Right lobe of liver (tissue), 6 donors: ENCODE measurements at regions not wholly inside any gene's neighbourhood (a gene's known extent, or its start where the extent isn't known, plus 50 kb on each side); places are given as distances from the start of the nearest gene placed in this dataset.

Source experiments
- ATAC-seq, 4 donors: fragments of 200-7000 bp; cut with Tn5 transposase; one replicate each; pipeline ENCODE4 v1.9.1; 2020; ENCODE audit warnings: mild to moderate bottlenecking in 4 of 4, moderate library complexity in 4 of 4
- DNase-seq, 3 donors: peaks; one replicate each; pipeline ENCODE4 v3.0.0-alpha.2; 2020
- H3K27ac ChIP-seq, 3 donors: fragments of 200-600 bp; one replicate each; pipeline ENCODE4 v1.8.0; 2022
- H3K27me3 ChIP-seq, 2 donors: fragments of 200-600 bp; one replicate each; pipeline ENCODE4 v1.8.0; 2022
- H3K36me3 ChIP-seq, 4 donors: fragments of 200-600 bp; sonication (generic) in 1 of 4; one replicate each; pipeline versions ENCODE4 v1.5.1 to v1.8.0; 2017 to 2022; ENCODE audit warnings: control low read depth in 1 of 4
- H3K4me1 ChIP-seq, 4 donors: fragments of 200-600 bp; sonication (generic) in 1 of 4; one replicate each; pipeline versions ENCODE4 v1.5.1 to v1.8.0; 2017 to 2022; ENCODE audit warnings: control low read depth in 1 of 4
- H3K4me3 ChIP-seq, 3 donors: fragments of 200-600 bp; one replicate each; pipeline ENCODE4 v1.8.0; 2022
- H3K9me3 ChIP-seq, 4 donors: fragments of 200-600 bp; sonication (generic) in 1 of 4; one replicate each; pipeline versions ENCODE4 v1.5.1 to v1.8.0; 2017 to 2022; ENCODE audit warnings: control low read depth in 1 of 4
- POLR2A ChIP-seq: fragments of 450-650 bp; IDR thresholded peaks from one replicate; pipeline ENCODE4 v1.6.1; 2017; ENCODE audit warnings: antibody characterized with exemption, mild to moderate bottlenecking
- WGBS: methylation state at CpG from one replicate; pipeline ENCODE4 v1.1.6; 2018; ENCODE audit warnings: low coverage, low lambda C conversion rate; ENCODE audit not compliant: insufficient coverage; ENCODE audit errors: missing lambda C conversion rate; 5-methylcytosine and 5-hydroxymethylcytosine counted together
- intact Hi-C, 2 donors: fragments of 100-400 bp; cut with DNase I; formaldehyde crosslinking; loops; one replicate each; pipeline versions ENCODE4 v1.11.2 to v1.14.1; 2022
- TF ChIP-seq, protein P1 (sequence below), 4 donors: fragments of 200-600 bp in 3 of 4; fragments of 450-650 bp in 1 of 4; IDR thresholded peaks; one replicate each; pipeline versions ENCODE4 v1.5.1 to v1.8.0; 2016 to 2022; ENCODE audit warnings: antibody characterized with exemption in 4 of 4, mild to moderate bottlenecking in 2 of 4
- donor health status: DM: no; HTN: yes; CAD: no.
- donor health status: DM: no; HTN: no; CAD: no.
- donor health status: DM: no; HTN: no; CAD: no.
- donor health status: DM: no; HTN: yes; CAD: no.
- donor health status: DM: no; HTN: yes; CAD: no.

DNA sequence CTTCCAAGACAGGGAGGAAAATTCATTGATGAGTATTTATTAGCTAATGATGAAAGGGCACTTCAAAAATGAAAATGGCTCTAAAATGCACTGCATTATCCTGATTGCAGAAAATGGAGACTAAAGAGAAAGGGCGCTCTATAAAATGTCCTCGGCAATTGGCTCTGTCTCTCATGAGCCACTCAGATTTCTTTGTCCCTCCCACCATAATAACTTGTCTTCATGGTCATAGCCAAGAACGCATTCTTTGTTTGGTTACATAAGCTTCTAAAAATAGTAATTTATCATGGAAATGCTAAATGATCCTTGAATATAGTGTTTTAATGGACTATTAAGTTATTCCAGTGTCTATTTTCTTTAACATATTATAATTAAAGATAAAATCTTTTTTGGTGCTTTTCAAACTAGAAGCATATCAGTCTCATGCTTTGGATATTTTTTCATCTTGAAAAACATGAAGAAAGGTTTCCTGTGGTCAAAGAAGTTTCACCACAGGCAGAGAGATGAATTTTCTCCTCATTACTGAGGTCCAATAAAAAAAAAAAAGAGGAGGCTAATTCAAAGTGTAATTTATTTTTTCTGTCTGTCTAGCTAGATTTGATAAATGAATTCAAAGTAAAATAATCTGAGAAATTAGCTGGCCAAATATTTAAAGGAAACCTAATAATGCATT is 238.1 kb upstream of the BLID start:
- Histone ChIP-seq H3K4me3 (no peak overlapping the region), H3K9me3 (no peaks in the 10 kb centered on the region)
- no peak for ATAC-seq

DNA sequence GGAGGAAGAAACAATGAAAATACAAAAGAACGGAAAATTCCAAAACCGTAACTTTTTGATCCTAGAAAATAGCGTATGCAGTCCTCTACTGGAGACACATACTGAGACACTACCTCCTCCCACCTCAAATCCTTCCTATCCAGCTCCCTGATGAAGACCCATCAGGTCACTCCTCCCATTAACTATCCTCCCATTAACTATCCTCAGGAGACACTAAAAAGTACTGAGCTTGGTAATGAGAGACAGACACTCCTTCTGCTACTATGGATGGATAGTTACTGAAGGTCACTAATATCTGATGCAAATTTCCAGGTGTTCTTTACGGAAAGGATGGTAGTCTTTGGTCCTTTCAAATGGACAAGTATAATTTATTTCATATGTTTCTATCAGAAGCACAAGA is 237.5 kb upstream of the BLID start:
- H3K9me3 ChIP-seq = no peaks in the 10 kb centered on the region
- intact Hi-C loops = no loop called here
- no peaks in the 10 kb centered on the region for H3K36me3 ChIP-seq
- DNase-seq (no peak), ATAC-seq (no peak)
- no peak overlapping the region for H3K27ac ChIP-seq
- 96% methylated on average over 4 of the region's 4 CpGs for WGBS
- H3K27me3 ChIP-seq = no peaks in the 10 kb centered on the region
- no peak overlapping the region for H3K4me3 ChIP-seq
- TF ChIP-seq, protein P1, sequence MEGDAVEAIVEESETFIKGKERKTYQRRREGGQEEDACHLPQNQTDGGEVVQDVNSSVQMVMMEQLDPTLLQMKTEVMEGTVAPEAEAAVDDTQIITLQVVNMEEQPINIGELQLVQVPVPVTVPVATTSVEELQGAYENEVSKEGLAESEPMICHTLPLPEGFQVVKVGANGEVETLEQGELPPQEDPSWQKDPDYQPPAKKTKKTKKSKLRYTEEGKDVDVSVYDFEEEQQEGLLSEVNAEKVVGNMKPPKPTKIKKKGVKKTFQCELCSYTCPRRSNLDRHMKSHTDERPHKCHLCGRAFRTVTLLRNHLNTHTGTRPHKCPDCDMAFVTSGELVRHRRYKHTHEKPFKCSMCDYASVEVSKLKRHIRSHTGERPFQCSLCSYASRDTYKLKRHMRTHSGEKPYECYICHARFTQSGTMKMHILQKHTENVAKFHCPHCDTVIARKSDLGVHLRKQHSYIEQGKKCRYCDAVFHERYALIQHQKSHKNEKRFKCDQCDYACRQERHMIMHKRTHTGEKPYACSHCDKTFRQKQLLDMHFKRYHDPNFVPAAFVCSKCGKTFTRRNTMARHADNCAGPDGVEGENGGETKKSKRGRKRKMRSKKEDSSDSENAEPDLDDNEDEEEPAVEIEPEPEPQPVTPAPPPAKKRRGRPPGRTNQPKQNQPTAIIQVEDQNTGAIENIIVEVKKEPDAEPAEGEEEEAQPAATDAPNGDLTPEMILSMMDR (IDR thresholded peaks at IDR 0.05) = no peak
- no peak for TF ChIP-seq POLR2A
- no peaks in the 10 kb centered on the region for H3K4me1 ChIP-seq

More for the DNA sequence above, 238.1 kb upstream of the BLID start:
- H3K4me1 ChIP-seq = no peaks in the 10 kb centered on the region
- no peak for DNase-seq
- no peaks in the 10 kb centered on the region for H3K36me3 ChIP-seq
- intact Hi-C loops = no loop called here
- no peak overlapping the region for H3K27ac ChIP-seq
- 81% methylated on average over 3 of the region's 3 CpGs for WGBS
- no peaks in the 10 kb centered on the region for H3K27me3 ChIP-seq
- no peak for TF ChIP-seq POLR2A
- TF ChIP-seq, protein P1 (IDR thresholded peaks at IDR 0.05) = no peak

DNA sequence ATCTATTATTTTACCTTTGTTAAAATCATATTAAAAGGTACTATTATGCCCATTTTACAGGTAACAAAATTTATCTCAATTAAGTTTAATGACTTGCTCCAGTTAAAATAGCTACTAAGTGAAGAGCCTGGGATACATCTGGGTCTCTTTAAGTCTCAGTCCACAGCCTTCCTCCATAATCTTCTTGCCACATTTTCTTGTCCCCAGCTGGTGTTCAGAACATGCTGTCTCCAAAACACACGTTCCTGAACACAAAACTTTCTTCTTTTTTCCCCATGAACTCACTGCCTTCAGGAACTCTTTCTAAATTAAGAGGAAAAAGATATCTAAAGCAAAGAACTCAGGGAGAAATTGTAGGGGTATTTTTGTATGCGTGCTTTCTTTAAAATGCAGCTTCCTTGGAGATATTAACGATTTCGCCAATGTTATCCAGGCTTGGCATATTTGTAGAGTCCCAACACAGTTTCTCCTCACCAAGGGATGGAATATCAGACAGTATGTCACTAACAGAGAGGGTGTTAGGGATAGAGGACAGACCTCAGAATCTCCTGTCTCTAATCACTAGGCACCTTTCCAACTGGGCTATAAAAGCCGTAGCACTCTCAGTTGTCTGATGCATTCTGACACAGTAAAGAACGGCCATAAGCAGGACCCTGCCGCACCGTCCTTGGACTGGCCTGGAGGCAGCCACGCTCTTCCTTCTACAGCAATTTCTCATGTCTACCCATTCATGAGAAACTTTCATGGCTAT is 232.8 kb upstream of the BLID start:
- no peaks in the 10 kb centered on the region for H3K27me3 ChIP-seq
- H3K4me1 ChIP-seq = no peaks in the 10 kb centered on the region
- no peak for DNase-seq
- TF ChIP-seq POLR2A = no peak
- TF ChIP-seq, protein P1 (IDR thresholded peaks at IDR 0.05) = no peak
- WGBS = 89% methylated on average over 4 of the region's 9 CpGs
- no peaks in the 10 kb centered on the region for H3K36me3 ChIP-seq
- intact Hi-C loops = no loop called here
- no peaks in the 10 kb centered on the region for H3K9me3 ChIP-seq
- no peak overlapping the region for H3K27ac ChIP-seq
- no peak overlapping the region for H3K4me3 ChIP-seq
- ATAC-seq = no peak

DNA sequence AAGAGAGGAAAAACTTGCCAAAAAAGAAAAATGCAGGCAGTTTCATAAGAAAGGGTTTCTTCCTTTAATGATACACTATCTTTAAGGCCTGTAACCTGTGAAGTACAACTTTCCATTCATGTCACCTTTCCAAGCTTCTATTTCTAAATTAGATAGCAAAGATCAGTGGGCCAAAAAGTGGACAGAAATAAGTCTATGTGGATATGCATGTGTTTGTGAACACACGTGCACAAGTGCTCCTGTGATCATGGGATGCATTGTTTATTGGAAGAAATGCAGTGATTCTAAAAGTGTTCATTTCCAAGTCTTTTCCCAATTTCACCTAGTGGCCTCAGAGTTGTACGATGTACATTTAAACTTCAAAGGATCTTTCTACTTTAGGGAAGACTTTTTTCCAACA is 230.0 kb upstream of the BLID start:
- WGBS = 81% methylated on average over 2 of the region's 2 CpGs
- TF ChIP-seq, protein P1 (IDR thresholded peaks at IDR 0.05) = no peak
- TF ChIP-seq POLR2A = no peak
- Histone ChIP-seq H3K9me3 (no peaks in the 10 kb centered on the region), H3K36me3 (no peaks in the 10 kb centered on the region), H3K27me3 (no peaks in the 10 kb centered on the region), H3K4me1 (no peaks in the 10 kb centered on the region), H3K27ac (no peak overlapping the region), H3K4me3 (no peak overlapping the region)
- DNase-seq (no peak), ATAC-seq (no peak)
- intact Hi-C loops = no loop called here
